GM12878 (cell line): ENCODE measurements at regions not wholly inside any gene's neighbourhood (a gene's known extent, or its start where the extent isn't known, plus 50 kb on each side); places are given as distances from the start of the nearest gene placed in this dataset.
"Not testable (repeated sequence)": the region's sequence is repeated elsewhere in the genome, so short reads cannot be mapped to it uniquely, and the experiment has no call there.

ENCODE experiments used
- ATF3 ChIP-seq: IDR thresholded peaks from 2 replicates; pipeline ENCODE4 v1.6.1; 2011; ENCODE audit warnings: low read depth, mild to moderate bottlenecking, low read length, moderate library complexity, borderline replicate concordance; ENCODE audit errors: extremely low read depth
- CTCF ChIP-seq, 3 experiments: IDR thresholded peaks in 2 of 3; conservative IDR thresholded peaks in 1 of 3; 2 replicates each; pipeline ENCODE4 v1.5.1; 2011; ENCODE audit warnings: low read depth in 3 of 3, low read length in 3 of 3, mild to moderate bottlenecking in 3 of 3, control low read depth in 2 of 3, moderate library complexity in 2 of 3, inconsistent platforms in 1 of 3, mixed read lengths in 1 of 3; ENCODE audit not compliant: control insufficient read depth in 2 of 3, insufficient read depth in 1 of 3; ENCODE audit errors: extremely low read depth in 1 of 3
- ESRRA ChIP-seq: IDR thresholded peaks from 2 replicates; pipeline ENCODE4 v1.6.1; 2012; ENCODE audit warnings: mild to moderate bottlenecking, low read length, improper control_type of control experiment
- FOXM1 ChIP-seq: IDR thresholded peaks from 2 replicates; pipeline ENCODE4 v1.6.1; 2012; ENCODE audit warnings: low read depth, mild to moderate bottlenecking, inconsistent platforms, low read length, moderate library complexity
- NFIC ChIP-seq: IDR thresholded peaks from 2 replicates; pipeline ENCODE4 v1.6.1; 2012; ENCODE audit warnings: low read depth, mild to moderate bottlenecking, inconsistent platforms, low read length, moderate library complexity
- NR2C1 ChIP-seq: fragments of 450-650 bp; IDR thresholded peaks from 2 replicates; pipeline ENCODE4 v1.6.1; 2017; ENCODE audit warnings: antibody characterized with exemption, mild to moderate bottlenecking, moderate library complexity
- POLR2A ChIP-seq: IDR thresholded peaks from 2 replicates; pipeline ENCODE4 v1.6.1; 2011; ENCODE audit warnings: low read depth, mild to moderate bottlenecking, low read length
- WRNIP1 ChIP-seq: IDR thresholded peaks from 2 replicates; pipeline ENCODE4 v1.6.1; 2011; ENCODE audit warnings: low read depth, low read length, improper control_type of control experiment, borderline replicate concordance
- YBX1 ChIP-seq: fragments of 450-650 bp; IDR thresholded peaks from 2 replicates; pipeline ENCODE4 v1.6.1; 2016; ENCODE audit warnings: antibody characterized with exemption
- YY1 ChIP-seq: IDR thresholded peaks from 2 replicates; pipeline ENCODE4 v1.6.1; 2011; ENCODE audit warnings: low read depth, mild to moderate bottlenecking, low read length
- ZBED1 ChIP-seq: IDR thresholded peaks from 2 replicates; pipeline ENCODE4 v1.6.1; 2016; ENCODE audit warnings: borderline replicate concordance

DNA sequence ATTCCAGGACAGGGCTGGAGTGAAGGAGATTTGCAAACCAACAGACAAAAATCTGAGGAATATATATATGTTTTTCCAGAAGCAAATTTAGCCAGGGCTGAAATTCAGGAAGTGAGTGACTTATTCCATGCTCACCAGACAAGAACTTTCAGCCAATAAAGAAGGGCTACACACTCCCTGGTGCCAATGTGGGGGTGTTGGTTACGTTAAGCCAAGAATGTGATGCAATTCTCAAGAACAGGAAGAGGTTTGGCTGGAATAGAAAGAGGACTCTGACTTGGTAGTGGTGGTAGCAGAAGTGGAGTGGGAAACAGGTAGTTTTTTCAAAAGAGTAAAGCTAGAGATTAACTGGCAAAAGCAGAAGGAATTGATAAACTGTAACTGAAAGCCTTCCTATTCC, 80.6 kb upstream of the NOTCH2NLA start:
- not testable (repeated sequence) for TF ChIP-seq ZBED1; ATF3; ESRRA; YY1; NR2C1; CTCF (IDR thresholded peaks at IDR 0.05 in 2 of 3, conservative IDR thresholded peaks at IDR 0.05 in 1 of 3; ENCODE audit: control insufficient read depth in 2 of 3, extremely low read depth in 1 of 3, insufficient read depth in 1 of 3, low read depth in 3 of 3, low read length in 3 of 3); POLR2A; NFIC; WRNIP1; FOXM1; YBX1
